Stomach (tissue), 4 donors: ENCODE measurements at regions not wholly inside any gene's neighbourhood (a gene's known extent, or its start where the extent isn't known, plus 50 kb on each side); places are given as distances from the start of the nearest gene placed in this dataset.

ENCODE experiments used
- POLR2AphosphoS5 ChIP-seq, 3 donors: sonication (generic); formaldehyde crosslinking; IDR thresholded peaks; one replicate each; pipeline ENCODE4 v1.6.1; 2016; ENCODE audit warnings: antibody characterized with exemption in 3 of 3
- TF ChIP-seq, protein P1 (sequence below), 7 experiments: fragments of 450-650 bp in 4 of 7; fragments of 200-600 bp in 3 of 7; sonication (generic) in 3 of 7; IDR thresholded peaks; one replicate each; pipeline ENCODE4 v1.5.1; 2016 to 2019; ENCODE audit warnings: antibody characterized with exemption in 7 of 7, control low read depth in 2 of 7, mild to moderate bottlenecking in 1 of 7

DNA sequence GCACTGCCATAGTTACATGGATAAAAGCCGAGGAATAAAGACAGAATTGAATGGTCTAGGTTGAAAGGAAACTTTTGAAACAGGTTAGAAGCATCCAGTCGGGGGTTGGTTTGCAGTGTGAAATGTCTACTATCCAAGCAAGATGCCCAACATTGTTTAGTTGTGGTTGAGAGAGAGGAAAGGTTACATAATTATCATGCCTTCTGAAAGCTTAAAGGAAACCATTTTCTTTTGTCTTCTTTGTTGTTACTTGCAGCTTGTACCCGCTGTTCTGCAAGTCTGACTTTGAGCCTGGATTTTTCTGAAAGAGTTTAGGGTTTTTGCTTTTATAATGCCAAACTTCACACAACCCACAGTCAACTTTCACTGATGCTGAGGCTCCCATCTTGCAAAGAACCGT lies 167.9 kb downstream of the AXIN2 start:
- no peak for TF ChIP-seq POLR2AphosphoS5 (IDR thresholded peaks at IDR 0.05)
- TF ChIP-seq, protein P1, sequence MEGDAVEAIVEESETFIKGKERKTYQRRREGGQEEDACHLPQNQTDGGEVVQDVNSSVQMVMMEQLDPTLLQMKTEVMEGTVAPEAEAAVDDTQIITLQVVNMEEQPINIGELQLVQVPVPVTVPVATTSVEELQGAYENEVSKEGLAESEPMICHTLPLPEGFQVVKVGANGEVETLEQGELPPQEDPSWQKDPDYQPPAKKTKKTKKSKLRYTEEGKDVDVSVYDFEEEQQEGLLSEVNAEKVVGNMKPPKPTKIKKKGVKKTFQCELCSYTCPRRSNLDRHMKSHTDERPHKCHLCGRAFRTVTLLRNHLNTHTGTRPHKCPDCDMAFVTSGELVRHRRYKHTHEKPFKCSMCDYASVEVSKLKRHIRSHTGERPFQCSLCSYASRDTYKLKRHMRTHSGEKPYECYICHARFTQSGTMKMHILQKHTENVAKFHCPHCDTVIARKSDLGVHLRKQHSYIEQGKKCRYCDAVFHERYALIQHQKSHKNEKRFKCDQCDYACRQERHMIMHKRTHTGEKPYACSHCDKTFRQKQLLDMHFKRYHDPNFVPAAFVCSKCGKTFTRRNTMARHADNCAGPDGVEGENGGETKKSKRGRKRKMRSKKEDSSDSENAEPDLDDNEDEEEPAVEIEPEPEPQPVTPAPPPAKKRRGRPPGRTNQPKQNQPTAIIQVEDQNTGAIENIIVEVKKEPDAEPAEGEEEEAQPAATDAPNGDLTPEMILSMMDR (IDR thresholded peaks at IDR 0.05), result no peak
